ENCODE measurements at regions not wholly inside any gene's neighbourhood (a gene's known extent, or its start where the extent isn't known, plus 50 kb on each side); places are given as distances from the start of the nearest gene placed in this dataset.

- Histone ChIP-seq H3K4me3 (no peak overlapping the region), H3K9me3 (no peaks in the 10 kb centered on the region), H3K36me3 (ENCODE audit: low read depth) (no peaks in the 10 kb centered on the region), H3K4me1 (ENCODE audit: low read depth) (no peaks in the 10 kb centered on the region)
- intact Hi-C loops (cut with DNase I, micrococcal nuclease) = no loop called here
- TF ChIP-seq CTCF (IDR thresholded peaks at IDR 0.05) = no peak
- ATAC-seq (no peak), DNase-seq (no peak)
Observed at GRCh38 chr9:99370376-99370775, 148.3 kb downstream of the SEC61B start.

GRCh38 chr9:99371376-99371775 is 149.3 kb downstream of the SEC61B start:
- no peak overlapping the region for H3K4me3 ChIP-seq
- no peak for TF ChIP-seq CTCF (IDR thresholded peaks at IDR 0.05)
- H3K36me3 ChIP-seq (ENCODE audit: low read depth) = no peaks in the 10 kb centered on the region
- DNase-seq (no peak), ATAC-seq (no peak)
- H3K9me3 ChIP-seq = no peaks in the 10 kb centered on the region
- no peaks in the 10 kb centered on the region for H3K4me1 ChIP-seq (ENCODE audit: low read depth)
- intact Hi-C loops (cut with DNase I, micrococcal nuclease) = no loop called here

- Histone ChIP-seq H3K36me3 (ENCODE audit: low read depth) (no peaks in the 10 kb centered on the region), H3K9me3 (no peaks in the 10 kb centered on the region), H3K4me3 (no peak overlapping the region), H3K4me1 (ENCODE audit: low read depth) (no peaks in the 10 kb centered on the region)
- intact Hi-C loops (cut with DNase I, micrococcal nuclease) = no loop called here
- ATAC-seq = no peak
- no peak for DNase-seq
- TF ChIP-seq CTCF (IDR thresholded peaks at IDR 0.05) = no peak
Observed at GRCh38 chr9:99373912-99374311, 151.8 kb downstream of the SEC61B start.

- intact Hi-C loops (cut with DNase I, micrococcal nuclease) = no loop called here
- ATAC-seq (no peak), DNase-seq (no peak)
- Histone ChIP-seq H3K4me3 (no peak overlapping the region), H3K4me1 (ENCODE audit: low read depth) (no peaks in the 10 kb centered on the region), H3K9me3 (no peaks in the 10 kb centered on the region), H3K36me3 (ENCODE audit: low read depth) (no peaks in the 10 kb centered on the region)
- no peak for TF ChIP-seq CTCF (IDR thresholded peaks at IDR 0.05)
Observed at GRCh38 chr9:99374793-99375192, 152.7 kb downstream of the SEC61B start.

- Histone ChIP-seq H3K36me3 (ENCODE audit: low read depth) (no peaks in the 10 kb centered on the region), H3K9me3 (no peaks in the 10 kb centered on the region), H3K4me1 (ENCODE audit: low read depth) (no peaks in the 10 kb centered on the region), H3K4me3 (no peak overlapping the region)
- intact Hi-C loops (cut with DNase I, micrococcal nuclease) = no loop called here
- TF ChIP-seq CTCF (IDR thresholded peaks at IDR 0.05) = no peak
- ATAC-seq = no peak
- DNase-seq = no peak
Observed at GRCh38 chr9:99375481-99375880, 153.4 kb downstream of the SEC61B start.
